HCT116 (cell line): ENCODE measurements at regions not wholly inside any gene's neighbourhood (a gene's known extent, or its start where the extent isn't known, plus 50 kb on each side); places are given as distances from the start of the nearest gene placed in this dataset.

Source experiments
- ATAC-seq: fragments of 200-7000 bp; cut with Tn5 transposase; 2 replicates; pipeline ENCODE4 v1.9.1; 2020; ENCODE audit warnings: mild to moderate bottlenecking, moderate library complexity
- BruUV-seq: library from RNA; stranded (reverse); fragments of 400-500 nt; replicated peaks from 2 replicates; lab custom pipeline; 2021; lab: Mats Ljungman, UMichigan
- CTCF ChIA-PET: fragments of 300-600 bp; sonication (Branson Sonifier 250); formaldehyde crosslinking; loops from one replicate; lab custom pipeline; 2021; ENCODE audit warnings: antibody characterized with exemption; lab: Charles Lee
- POLR2A ChIA-PET: fragments of 300-600, 350-600 bp; sonication (Branson Sonifier 250); formaldehyde crosslinking; loops from one replicate; lab custom pipeline; 2021; ENCODE audit warnings: antibody characterized with exemption; lab: Charles Lee
- RAD21 ChIA-PET, 2 experiments: fragments of 300-600 bp; sonication (Branson Sonifier 250); formaldehyde crosslinking; loops; one replicate each; lab custom pipeline; 2023; ENCODE audit warnings: low total read pairs in 2 of 2; ENCODE audit not compliant: uncharacterized antibody in 2 of 2, unreplicated experiment in 2 of 2, low non-redundant PET in 1 of 2; lab: Charles Lee
- DNase-seq: peaks from one replicate; pipeline ENCODE4 v3.0.0-alpha.2; 2010; ENCODE audit warnings: low read depth, low spot score
- H2AFZ ChIP-seq: fragments of 200-600 bp; shearing (Covaris generic), sonication (generic); 2 replicates; pipeline ENCODE4 v1.6.1; 2017; ENCODE audit warnings: low read depth, mixed run types, mixed read lengths, antibody characterized with exemption, low read length; ENCODE audit not compliant: poor library complexity, severe bottlenecking
- H3K27ac ChIP-seq: 2 replicates; pipeline ENCODE4 v1.5.1; 2012; ENCODE audit warnings: low read depth, low read length
- H3K27me3 ChIP-seq: fragments of 200-600 bp; sonication (generic); 2 replicates; pipeline ENCODE4 v1.6.1; 2016; ENCODE audit warnings: mixed run types, low read length, mixed read lengths; ENCODE audit not compliant: insufficient read depth
- H3K36me3 ChIP-seq, 2 experiments: fragments of 200-500 bp in 1 of 2; fragments of 200-600 bp in 1 of 2; sonication (Bioruptor generic) in 1 of 2; sonication (generic) in 1 of 2; 2 replicates each; pipeline versions ENCODE4 v1.5.1 to v1.6.1; 2014 to 2016; ENCODE audit warnings: low read length in 2 of 2, inconsistent platforms in 1 of 2, mixed read lengths in 1 of 2, mixed run types in 1 of 2; ENCODE audit not compliant: insufficient read depth in 2 of 2, control insufficient read depth in 1 of 2
- H3K4me1 ChIP-seq, 2 experiments: fragments of 200-600 bp in 1 of 2; sonication (generic) in 1 of 2; 2 replicates each; pipeline versions ENCODE4 v1.5.1 to v1.6.1; 2012 to 2017; ENCODE audit warnings: low read length in 2 of 2, inconsistent platforms in 1 of 2, mild to moderate bottlenecking in 1 of 2, mixed read lengths in 1 of 2, mixed run types in 1 of 2, moderate library complexity in 1 of 2; ENCODE audit not compliant: insufficient read depth in 2 of 2, control insufficient read depth in 1 of 2
- H3K4me2 ChIP-seq: fragments of 200-600 bp; sonication (generic); 2 replicates; pipeline ENCODE4 v1.6.1; 2017; ENCODE audit warnings: mixed run types, low read length, mixed read lengths
- H3K4me3 ChIP-seq, 2 experiments: fragments of 200-600 bp in 1 of 2; sonication (generic) in 1 of 2; replicated peaks in 1 of 2; 2 replicates each; pipeline ENCODE4 v1.5.1; 2011 to 2016; ENCODE audit warnings: low read length in 2 of 2, control low read depth in 1 of 2, low read depth in 1 of 2, mild to moderate bottlenecking in 1 of 2, mixed read lengths in 1 of 2, mixed run types in 1 of 2
- H3K79me2 ChIP-seq: fragments of 200-600 bp; sonication (generic); 2 replicates; pipeline ENCODE4 v1.6.1; 2017; ENCODE audit warnings: mild to moderate bottlenecking, mixed run types, low read length, moderate library complexity, mixed read lengths; ENCODE audit not compliant: insufficient read depth
- H3K9ac ChIP-seq: fragments of 200-600 bp; sonication (generic); 2 replicates; pipeline ENCODE4 v1.6.1; 2016; ENCODE audit warnings: low read length, mixed read lengths
- H3K9me2 ChIP-seq: fragments of 200-600 bp; sonication (generic), shearing (Covaris generic); 2 replicates; pipeline ENCODE4 v1.6.1; 2017; ENCODE audit warnings: mixed run types, mild to moderate bottlenecking, moderate library complexity; ENCODE audit not compliant: insufficient read depth
- H3K9me3 ChIP-seq, 2 experiments: fragments of 200-500 bp in 1 of 2; fragments of 200-600 bp in 1 of 2; sonication (Bioruptor generic) in 1 of 2; sonication (generic) in 1 of 2; 2 replicates each; pipeline ENCODE4 v1.6.1; 2014 to 2017; ENCODE audit warnings: low read length in 2 of 2, mixed read lengths in 2 of 2, inconsistent platforms in 1 of 2, low read depth in 1 of 2, mild to moderate bottlenecking in 1 of 2, mixed run types in 1 of 2, moderate library complexity in 1 of 2; ENCODE audit not compliant: control insufficient read depth in 1 of 2, insufficient read depth in 1 of 2
- H4K20me1 ChIP-seq: fragments of 200-600 bp; sonication (generic), shearing (Covaris generic); 2 replicates; pipeline ENCODE4 v1.6.1; 2017; ENCODE audit warnings: mixed run types, mild to moderate bottlenecking, moderate library complexity; ENCODE audit not compliant: insufficient read depth
- CEBPB ChIP-seq: IDR thresholded peaks from 2 replicates; pipeline ENCODE4 v1.6.1; 2012; ENCODE audit warnings: low read depth
- ELF1 ChIP-seq: IDR thresholded peaks from 2 replicates; pipeline ENCODE4 v1.6.1; 2012; ENCODE audit warnings: low read depth, borderline replicate concordance
- EZH2 ChIP-seq: fragments of 200-600 bp; sonication (generic); IDR thresholded peaks from 2 replicates; pipeline ENCODE4 v1.6.1; 2017; ENCODE audit warnings: antibody characterized with exemption, mixed run types
- EZH2phosphoT487 ChIP-seq: fragments of 200-600 bp; IDR thresholded peaks from 2 replicates; pipeline ENCODE4 v1.6.1; 2018; ENCODE audit warnings: antibody characterized with exemption, borderline replicate concordance
- FOSL1 ChIP-seq: IDR thresholded peaks from 2 replicates; pipeline ENCODE4 v1.6.1; 2012; ENCODE audit warnings: low read depth
- POLR2A ChIP-seq: IDR thresholded peaks from 2 replicates; pipeline ENCODE4 v1.7.0; 2011; ENCODE audit warnings: borderline replicate concordance; ENCODE audit not compliant: insufficient read depth, insufficient read length; ENCODE audit errors: extremely low read depth
- POLR2AphosphoS5 ChIP-seq: IDR thresholded peaks from 2 replicates; pipeline ENCODE4 v1.6.1; 2011; ENCODE audit warnings: mild to moderate bottlenecking, low read depth, low read length, moderate library complexity
- SIN3A ChIP-seq: IDR thresholded peaks from 2 replicates; pipeline ENCODE4 v1.6.1; 2012; ENCODE audit warnings: low read depth
- SP1 ChIP-seq: IDR thresholded peaks from 2 replicates; pipeline ENCODE4 v1.6.1; 2012; ENCODE audit warnings: low read depth
- SRF ChIP-seq: IDR thresholded peaks from 2 replicates; pipeline ENCODE4 v1.6.1; 2012; ENCODE audit warnings: low read depth
- TCF7L2 ChIP-seq: IDR thresholded peaks from 2 replicates; pipeline ENCODE4 v1.7.0; 2011; ENCODE audit warnings: borderline replicate concordance, inconsistent platforms; ENCODE audit not compliant: insufficient read depth, insufficient read length; ENCODE audit errors: extremely low read depth
- YY1 ChIP-seq: IDR thresholded peaks from 2 replicates; pipeline ENCODE4 v1.6.1; 2011; ENCODE audit warnings: low read length, low read depth, moderate library complexity, mild to moderate bottlenecking; ENCODE audit not compliant: insufficient replicate concordance; ENCODE audit errors: extremely low read depth
- ZFX ChIP-seq: fragments of 450-650 bp; IDR thresholded peaks from 2 replicates; pipeline ENCODE4 v1.6.1; 2017
- ZNF274 ChIP-seq: fragments of 200-500 bp; sonication (Bioruptor generic); IDR thresholded peaks from 2 replicates; pipeline ENCODE4 v1.6.1; 2014; ENCODE audit warnings: mild to moderate bottlenecking, low read depth, low read length, inconsistent platforms
- intact Hi-C: fragments of 100-400 bp; cut with micrococcal nuclease; formaldehyde crosslinking; loops from 2 replicates; pipeline ENCODE4 v1.10.0; 2022
- TF ChIP-seq, protein P1 (sequence below): IDR thresholded peaks from 2 replicates; pipeline ENCODE4 v1.6.1; 2012
- TF ChIP-seq, protein P2 (sequence below), 3 experiments: fragments of 200-600 bp in 1 of 3; sonication (generic) in 1 of 3; IDR thresholded peaks in 2 of 3; conservative IDR thresholded peaks in 1 of 3; 2 replicates each; pipeline ENCODE4 v1.5.1; 2012 to 2017; ENCODE audit warnings: low read depth in 2 of 3, low read length in 2 of 3, antibody characterized with exemption in 1 of 3, borderline replicate concordance in 1 of 3, control low read depth in 1 of 3, mild to moderate bottlenecking in 1 of 3, mixed read lengths in 1 of 3, mixed run types in 1 of 3, moderate library complexity in 1 of 3; ENCODE audit not compliant: insufficient read depth in 1 of 3
- TF ChIP-seq, protein P3 (sequence below): IDR thresholded peaks from 2 replicates; pipeline ENCODE4 v1.6.1; 2012
- TF ChIP-seq, protein P4 (sequence below): IDR thresholded peaks from 2 replicates; pipeline ENCODE4 v1.6.1; 2011; ENCODE audit warnings: mild to moderate bottlenecking, low read length, moderate library complexity; ENCODE audit not compliant: insufficient replicate concordance; ENCODE audit errors: extremely low read depth

DNA sequence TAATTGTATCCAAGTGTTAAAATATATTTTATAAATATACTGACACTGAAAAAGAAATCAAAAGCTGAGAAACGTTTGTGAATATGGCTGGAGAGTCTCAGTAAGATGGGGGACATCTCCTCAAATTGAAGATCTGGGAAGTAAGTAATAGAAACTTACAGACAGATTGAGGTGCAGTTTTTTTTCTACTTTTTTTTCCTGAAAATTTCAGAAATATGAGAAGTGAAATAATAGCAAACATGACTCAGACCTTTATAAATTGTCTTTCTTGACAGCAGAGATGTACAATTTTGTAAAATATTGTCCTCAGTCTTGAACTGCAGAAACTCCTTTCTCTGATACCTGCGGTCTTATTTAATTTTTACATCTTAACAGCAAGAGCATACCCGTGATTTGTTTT, 347.1 kb downstream of the UTRN start:
- Histone ChIP-seq H3K27ac (no peak overlapping the region), H4K20me1 (no peaks in the 10 kb centered on the region)
- BruUV-seq: no TSS peak
- TF ChIP-seq POLR2A: no peak
- no peak for TF ChIP-seq POLR2AphosphoS5
- TF ChIP-seq ZFX: no peak
- TF ChIP-seq YY1: no peak
- TF ChIP-seq FOSL1: no peak
- no peak for TF ChIP-seq SRF
- no peak for TF ChIP-seq ELF1
- TF ChIP-seq TCF7L2: no peak
- TF ChIP-seq, protein P1, sequence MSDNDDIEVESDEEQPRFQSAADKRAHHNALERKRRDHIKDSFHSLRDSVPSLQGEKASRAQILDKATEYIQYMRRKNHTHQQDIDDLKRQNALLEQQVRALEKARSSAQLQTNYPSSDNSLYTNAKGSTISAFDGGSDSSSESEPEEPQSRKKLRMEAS: no peak
- TF ChIP-seq CEBPB: no peak
- TF ChIP-seq, protein P2, sequence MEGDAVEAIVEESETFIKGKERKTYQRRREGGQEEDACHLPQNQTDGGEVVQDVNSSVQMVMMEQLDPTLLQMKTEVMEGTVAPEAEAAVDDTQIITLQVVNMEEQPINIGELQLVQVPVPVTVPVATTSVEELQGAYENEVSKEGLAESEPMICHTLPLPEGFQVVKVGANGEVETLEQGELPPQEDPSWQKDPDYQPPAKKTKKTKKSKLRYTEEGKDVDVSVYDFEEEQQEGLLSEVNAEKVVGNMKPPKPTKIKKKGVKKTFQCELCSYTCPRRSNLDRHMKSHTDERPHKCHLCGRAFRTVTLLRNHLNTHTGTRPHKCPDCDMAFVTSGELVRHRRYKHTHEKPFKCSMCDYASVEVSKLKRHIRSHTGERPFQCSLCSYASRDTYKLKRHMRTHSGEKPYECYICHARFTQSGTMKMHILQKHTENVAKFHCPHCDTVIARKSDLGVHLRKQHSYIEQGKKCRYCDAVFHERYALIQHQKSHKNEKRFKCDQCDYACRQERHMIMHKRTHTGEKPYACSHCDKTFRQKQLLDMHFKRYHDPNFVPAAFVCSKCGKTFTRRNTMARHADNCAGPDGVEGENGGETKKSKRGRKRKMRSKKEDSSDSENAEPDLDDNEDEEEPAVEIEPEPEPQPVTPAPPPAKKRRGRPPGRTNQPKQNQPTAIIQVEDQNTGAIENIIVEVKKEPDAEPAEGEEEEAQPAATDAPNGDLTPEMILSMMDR (IDR thresholded peaks at IDR 0.05 in 2 of 3, conservative IDR thresholded peaks at IDR 0.05 in 1 of 3; ENCODE audit: borderline replicate concordance in 1 of 3, insufficient read depth in 1 of 3, low read depth in 2 of 3, low read length in 2 of 3): no peak
- TF ChIP-seq EZH2phosphoT487: no peak
- TF ChIP-seq EZH2: no peak
- TF ChIP-seq, protein P3, sequence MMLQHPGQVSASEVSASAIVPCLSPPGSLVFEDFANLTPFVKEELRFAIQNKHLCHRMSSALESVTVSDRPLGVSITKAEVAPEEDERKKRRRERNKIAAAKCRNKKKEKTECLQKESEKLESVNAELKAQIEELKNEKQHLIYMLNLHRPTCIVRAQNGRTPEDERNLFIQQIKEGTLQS: no peak
- TF ChIP-seq SIN3A: no peak
- TF ChIP-seq ZNF274: no peak
- TF ChIP-seq, protein P4, sequence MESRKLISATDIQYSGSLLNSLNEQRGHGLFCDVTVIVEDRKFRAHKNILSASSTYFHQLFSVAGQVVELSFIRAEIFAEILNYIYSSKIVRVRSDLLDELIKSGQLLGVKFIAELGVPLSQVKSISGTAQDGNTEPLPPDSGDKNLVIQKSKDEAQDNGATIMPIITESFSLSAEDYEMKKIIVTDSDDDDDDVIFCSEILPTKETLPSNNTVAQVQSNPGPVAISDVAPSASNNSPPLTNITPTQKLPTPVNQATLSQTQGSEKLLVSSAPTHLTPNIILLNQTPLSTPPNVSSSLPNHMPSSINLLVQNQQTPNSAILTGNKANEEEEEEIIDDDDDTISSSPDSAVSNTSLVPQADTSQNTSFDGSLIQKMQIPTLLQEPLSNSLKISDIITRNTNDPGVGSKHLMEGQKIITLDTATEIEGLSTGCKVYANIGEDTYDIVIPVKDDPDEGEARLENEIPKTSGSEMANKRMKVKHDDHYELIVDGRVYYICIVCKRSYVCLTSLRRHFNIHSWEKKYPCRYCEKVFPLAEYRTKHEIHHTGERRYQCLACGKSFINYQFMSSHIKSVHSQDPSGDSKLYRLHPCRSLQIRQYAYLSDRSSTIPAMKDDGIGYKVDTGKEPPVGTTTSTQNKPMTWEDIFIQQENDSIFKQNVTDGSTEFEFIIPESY: no peak
- TF ChIP-seq SP1: no peak
- TF ChIP-seq, all 23 proteins: peak for 0
- RAD21 ChIA-PET: interaction anchor here in 1 of 2 experiments (0.7 kb wide), 1 partner anchor 22 kb away, joined by 3 read pairs; no protein-coding TSS in a partner anchor
- Histone ChIP-seq H3K4me2 (no peak overlapping the region), H3K9me2 (no peaks in the 10 kb centered on the region), H3K4me3 (no peak overlapping the region), H3K36me3 (no peaks in the 10 kb centered on the region), H3K9ac (no peak overlapping the region), H3K4me1 (no peaks in the 10 kb centered on the region), H3K9me3 (no peaks in the 10 kb centered on the region), H3K79me2 (no peaks in the 10 kb centered on the region), H3K27me3 (no peaks in the 10 kb centered on the region), H2AFZ (no peak overlapping the region)
- DNase-seq (no peak), ATAC-seq (no peak)
- intact Hi-C loops: no loop called here
- CTCF ChIA-PET: no interaction called here
- POLR2A ChIA-PET: no interaction called here
